ENCODE measurements at regions not wholly inside any gene's neighbourhood (a gene's known extent, or its start where the extent isn't known, plus 50 kb on each side); places are given as distances from the start of the nearest gene placed in this dataset.
"Not testable (repeated sequence)": the region's sequence is repeated elsewhere in the genome, so short reads cannot be mapped to it uniquely, and the experiment has no call there.

GRCh38 chr4:71081192-71081591, 87.7 kb downstream of the DCK start:
- no peak for DNase-seq (ENCODE audit: low spot score)

GRCh38 chr4:71093745-71094144, 100.3 kb downstream of the DCK start:
- DNase-seq (ENCODE audit: low spot score) = no peak

- DNase-seq (ENCODE audit: low spot score) = no peak
These were observed 100.8 kb downstream of the DCK start for GRCh38 chr4:71094201-71094600.

DNA sequence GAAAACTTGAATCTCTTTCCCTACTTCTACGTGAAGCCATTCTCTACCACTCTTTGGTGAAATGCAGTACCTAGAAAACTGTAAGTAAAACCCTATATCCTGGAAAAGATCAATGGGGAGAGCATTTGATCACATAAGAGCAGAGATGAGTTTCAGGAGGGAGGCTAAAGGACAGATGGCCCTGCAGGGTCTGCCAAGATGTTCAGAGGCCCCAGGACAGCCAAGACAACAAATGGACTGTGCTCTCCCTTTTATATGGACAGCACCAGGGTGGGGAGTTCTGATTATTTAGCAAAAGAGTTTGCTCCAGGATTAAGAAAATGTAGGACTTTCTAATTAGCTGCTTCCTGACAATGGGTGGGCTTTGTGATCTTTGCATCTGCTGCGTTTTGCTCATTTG, 101.7 kb downstream of the DCK start:
- no peak for DNase-seq (ENCODE audit: low spot score)

- DNase-seq (ENCODE audit: low spot score) = no peak
These were observed 102.1 kb downstream of the DCK start for GRCh38 chr4:71095545-71095944.

DNA sequence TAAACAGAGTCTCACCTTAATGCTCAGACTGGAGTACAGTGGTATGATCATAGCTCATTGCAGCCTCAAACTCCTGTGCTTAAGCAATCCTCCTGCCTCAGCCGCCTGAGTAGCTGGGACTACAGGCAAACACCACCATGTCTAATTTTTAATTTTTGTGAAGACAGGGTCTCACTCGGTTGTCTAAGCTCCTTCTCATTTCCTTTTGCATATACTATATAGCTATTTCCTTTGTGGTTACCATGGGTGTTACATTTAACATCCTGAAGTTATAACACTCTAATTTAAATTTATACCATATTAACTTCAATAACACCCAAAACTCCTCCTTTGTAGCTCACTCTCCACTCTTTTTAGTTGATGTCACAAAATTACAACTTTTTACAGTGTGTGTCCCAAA, 114.3 kb downstream of the DCK start:
- no peak for DNase-seq (ENCODE audit: low spot score)

GRCh38 chr4:71110499-71110898, 117.0 kb downstream of the DCK start:
- DNase-seq (ENCODE audit: low spot score) = no peak

DNA sequence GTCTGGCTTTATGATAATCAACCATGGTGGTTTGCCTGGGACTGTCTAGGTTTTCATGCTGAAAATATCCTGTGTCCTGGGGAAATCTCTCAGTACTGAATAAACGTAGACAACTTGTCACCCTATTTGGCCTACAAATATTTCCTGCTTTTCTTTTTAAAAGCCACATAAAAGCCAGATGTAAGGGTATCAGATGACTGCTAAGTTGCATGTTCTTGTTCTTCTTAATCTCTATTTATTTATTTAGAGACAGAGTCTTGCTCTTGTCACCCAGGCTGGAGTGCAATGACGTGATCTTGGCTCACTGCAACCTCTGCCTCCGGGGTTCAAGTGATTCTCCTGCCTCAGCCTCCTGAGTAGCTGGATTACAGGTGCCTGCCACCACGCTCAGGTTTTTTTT, 117.7 kb downstream of the DCK start:
- DNase-seq (ENCODE audit: low spot score) = not testable (repeated sequence)

- DNase-seq (ENCODE audit: low spot score) = no peak
These were observed 119.8 kb downstream of the DCK start for GRCh38 chr4:71113294-71113693.

- DNase-seq (ENCODE audit: low spot score) = no peak
These were observed 127.5 kb downstream of the DCK start for GRCh38 chr4:71120831-71121524.

- DNase-seq (ENCODE audit: low spot score) = no peak
These were observed 130.5 kb downstream of the DCK start for GRCh38 chr4:71123951-71124350.

DNA sequence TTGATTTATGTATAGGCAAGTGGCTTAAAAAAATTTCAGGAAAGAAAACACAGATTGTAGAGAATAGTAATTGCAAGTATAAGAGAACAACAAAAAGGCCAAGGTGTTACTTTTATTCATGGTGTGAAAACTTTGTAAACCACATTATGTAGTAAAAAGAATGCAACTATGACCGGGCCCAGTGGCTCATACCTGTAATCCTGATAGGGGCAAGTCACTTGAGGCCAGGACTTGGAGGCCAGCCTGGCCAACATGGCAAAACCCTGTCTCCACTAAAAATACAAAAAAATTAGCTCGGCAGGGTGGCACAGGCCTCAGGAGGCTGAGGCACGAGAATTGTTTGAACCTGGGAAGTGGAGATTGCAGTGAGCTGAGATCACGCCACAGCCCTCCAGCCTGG, 131.7 kb downstream of the DCK start:
- no peak for DNase-seq (ENCODE audit: low spot score)

DNA sequence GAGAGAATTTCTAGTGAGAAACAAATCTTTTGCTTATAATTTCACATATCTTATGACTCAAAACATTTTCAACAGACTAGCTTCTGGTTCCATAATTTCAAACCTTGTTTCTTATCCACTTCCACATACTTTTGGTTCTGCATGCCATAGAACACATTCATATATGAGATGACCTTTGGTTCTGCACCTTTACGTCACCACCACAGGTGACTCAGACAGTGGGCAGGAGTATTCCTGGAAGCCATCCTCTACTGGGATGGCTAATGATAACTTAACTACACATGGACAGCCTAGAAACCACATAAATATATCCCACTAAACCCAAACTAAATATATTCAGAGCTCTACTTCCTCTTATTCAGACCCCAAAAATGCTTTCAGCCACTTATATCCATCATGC, 133.3 kb downstream of the DCK start:
- peak; percentile 63 for DNase-seq (ENCODE audit: low spot score)

DNA sequence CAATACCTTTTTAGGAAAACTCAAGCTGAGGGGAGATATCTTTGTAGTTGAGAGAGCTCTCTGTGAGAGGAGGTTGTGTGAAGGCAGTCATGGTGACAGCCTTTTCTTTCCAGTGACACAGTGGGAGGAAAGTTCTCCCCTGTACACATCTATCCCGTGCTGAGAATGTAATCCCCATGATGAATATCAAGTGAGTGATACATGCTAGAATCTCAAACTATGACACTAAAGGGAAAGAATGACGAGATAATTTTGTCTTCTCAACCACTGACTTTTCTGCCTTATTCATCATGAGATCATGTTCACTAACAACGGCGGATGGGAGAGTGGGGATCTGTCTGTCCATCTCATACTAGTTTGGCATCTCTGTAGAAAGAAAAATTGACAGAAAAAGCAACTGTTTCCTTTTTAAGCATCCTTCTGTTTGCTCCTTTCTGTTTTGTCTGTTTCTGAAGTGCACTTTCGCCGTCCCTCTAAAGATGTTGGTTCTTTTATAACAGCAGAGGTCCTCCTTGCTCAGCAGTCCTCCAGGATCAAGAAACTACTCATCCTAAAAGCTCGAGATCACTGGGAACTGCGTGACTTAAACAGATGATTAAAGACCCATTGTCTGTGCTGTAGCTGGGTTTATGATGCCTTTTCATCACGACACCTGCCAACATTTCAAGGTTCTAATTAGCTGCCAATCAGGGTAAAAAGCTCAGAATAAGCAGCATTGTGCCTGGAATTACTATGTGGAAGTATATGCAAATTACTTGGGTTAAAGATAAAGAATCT, 137.6 kb downstream of the DCK start:
- DNase-seq (ENCODE audit: low spot score) = peak; percentile 62

DNA sequence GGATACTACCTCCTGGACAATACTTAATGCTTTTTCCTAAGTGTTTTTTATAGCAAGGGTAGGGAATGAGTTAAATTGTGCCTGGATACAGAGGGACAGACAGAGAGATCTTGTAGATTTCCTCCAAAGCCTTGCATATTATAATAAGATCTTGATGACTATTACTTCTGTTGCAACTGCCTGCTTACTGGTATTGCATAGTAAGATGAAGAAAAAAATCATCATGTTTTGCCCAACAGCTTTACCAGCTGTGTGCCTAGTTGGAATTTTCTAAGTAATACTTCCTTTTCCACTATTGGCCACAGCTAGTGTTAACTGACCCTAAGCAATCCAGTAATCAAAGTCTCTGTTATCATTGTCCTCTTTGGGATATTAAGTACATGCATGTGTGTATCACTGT, 139.0 kb downstream of the DCK start:
- DNase-seq (ENCODE audit: low spot score) = peak; percentile 33

GRCh38 chr4:71133491-71133890, 140.0 kb downstream of the DCK start:
- DNase-seq (ENCODE audit: low spot score) = no peak

GRCh38 chr4:71136071-71136470, 142.6 kb downstream of the DCK start:
- DNase-seq (ENCODE audit: low spot score) = no peak

- no peak for DNase-seq (ENCODE audit: low spot score)
These were observed 144.7 kb downstream of the DCK start for GRCh38 chr4:71138007-71138615.

GRCh38 chr4:71140563-71140962, 147.1 kb downstream of the DCK start:
- no peak for DNase-seq (ENCODE audit: low spot score)

DNA sequence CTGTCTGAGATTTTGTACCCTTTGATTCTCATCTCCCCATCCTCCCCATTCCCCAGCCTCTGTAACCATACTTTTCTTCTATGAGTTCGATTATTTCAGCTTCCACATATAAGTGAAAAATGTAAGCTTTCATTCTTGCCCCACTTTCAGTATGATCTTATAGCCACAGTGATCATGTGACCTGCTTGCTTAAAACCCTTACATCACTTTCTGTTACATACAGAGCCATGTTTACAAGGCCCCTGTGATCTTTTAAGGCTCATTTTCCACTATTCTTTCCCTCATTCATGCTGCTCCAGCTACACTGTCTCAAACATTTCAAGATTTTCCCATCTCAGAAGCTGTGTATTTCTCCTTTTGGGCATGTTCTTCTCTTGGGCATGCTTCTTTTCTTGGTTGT, 147.7 kb downstream of the DCK start:
- DNase-seq (ENCODE audit: low spot score) = no peak

DNA sequence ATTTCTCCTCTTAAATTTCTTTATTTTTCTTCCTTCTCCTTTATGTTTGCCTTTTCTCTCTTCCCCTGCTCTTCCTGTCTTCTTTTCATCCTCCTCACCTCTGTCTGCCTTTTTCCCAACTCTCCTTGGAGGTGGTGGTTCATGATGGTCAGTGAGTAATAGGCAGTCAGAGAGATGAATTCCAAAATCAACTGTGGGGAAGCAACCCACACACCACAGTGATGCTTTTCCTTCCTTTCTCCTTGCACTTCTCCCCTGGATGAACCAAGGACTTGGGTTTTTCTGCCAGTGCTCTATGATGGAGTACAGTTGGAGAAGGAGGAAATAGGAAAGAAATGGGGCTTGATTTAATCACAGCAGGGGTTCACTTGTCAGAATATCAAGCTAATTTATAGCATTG, 153.8 kb downstream of the DCK start:
- DNase-seq (ENCODE audit: low spot score) = peak; percentile 11

- no peak for DNase-seq (ENCODE audit: low spot score)
These were observed 155.1 kb downstream of the DCK start for GRCh38 chr4:71148545-71148944.

GRCh38 chr4:71151054-71151453, 157.6 kb downstream of the DCK start:
- DNase-seq (ENCODE audit: low spot score) = no peak
